Liver (tissue), 8 donors: ENCODE measurements at regions not wholly inside any gene's neighbourhood (a gene's known extent, or its start where the extent isn't known, plus 50 kb on each side); places are given as distances from the start of the nearest gene placed in this dataset.

Experiments
- DNase-seq: peaks from one replicate; pipeline ENCODE4 v3.0.0-alpha.2; 2017; ENCODE audit warnings: low spot score
- H3K27ac ChIP-seq, 2 donors: one replicate each; pipeline ENCODE4 v1.7.0; 2013; ENCODE audit warnings: inconsistent platforms in 2 of 2, low read length in 2 of 2, control low read depth in 1 of 2, low read depth in 1 of 2, mild to moderate bottlenecking in 1 of 2
- H3K27me3 ChIP-seq, 4 donors: one replicate each; pipeline versions ENCODE4 v1.6.1 to v1.7.0; 2013; ENCODE audit warnings: low read length in 3 of 4, inconsistent platforms in 1 of 4, mild to moderate bottlenecking in 1 of 4, moderate library complexity in 1 of 4; ENCODE audit not compliant: control insufficient read depth in 4 of 4, insufficient read depth in 4 of 4
- H3K36me3 ChIP-seq, 4 donors: one replicate each; pipeline versions ENCODE4 v1.6.1 to v1.7.0; 2013; ENCODE audit warnings: low read length in 3 of 4, mild to moderate bottlenecking in 3 of 4, low read depth in 1 of 4, moderate library complexity in 1 of 4; ENCODE audit not compliant: control insufficient read depth in 4 of 4, insufficient read depth in 3 of 4
- H3K4me1 ChIP-seq, 4 donors: one replicate each; pipeline versions ENCODE4 v1.6.1 to v1.7.0; 2013; ENCODE audit warnings: low read length in 3 of 4, mild to moderate bottlenecking in 3 of 4, moderate library complexity in 1 of 4; ENCODE audit not compliant: control insufficient read depth in 4 of 4, insufficient read depth in 4 of 4
- H3K4me3 ChIP-seq, 3 donors: one replicate each; pipeline versions ENCODE4 v1.6.1 to v1.7.0; 2013; ENCODE audit warnings: low read length in 3 of 3, control low read depth in 1 of 3, low read depth in 1 of 3, mild to moderate bottlenecking in 1 of 3
- H3K9ac ChIP-seq, 2 donors: one replicate each; pipeline ENCODE4 v1.7.0; 2013; ENCODE audit warnings: low read length in 2 of 2, mild to moderate bottlenecking in 2 of 2, moderate library complexity in 2 of 2, control low read depth in 1 of 2, low read depth in 1 of 2
- H3K9me3 ChIP-seq, 4 donors: one replicate each; pipeline versions ENCODE4 v1.6.1 to v1.7.0; 2013; ENCODE audit warnings: low read length in 3 of 4; ENCODE audit not compliant: control insufficient read depth in 4 of 4
- ATF3 ChIP-seq: IDR thresholded peaks from 2 replicates; pipeline ENCODE4 v1.6.1; 2016; ENCODE audit warnings: antibody characterized with exemption
- EGR1 ChIP-seq, 2 donors: IDR thresholded peaks; 2 replicates each; pipeline ENCODE4 v1.6.1; 2016 to 2018; ENCODE audit warnings: antibody characterized with exemption in 2 of 2, low read depth in 2 of 2
- FOXA1 ChIP-seq: IDR thresholded peaks from 2 replicates; pipeline ENCODE4 v1.6.1; 2016; ENCODE audit warnings: antibody characterized with exemption
- FOXA2 ChIP-seq: IDR thresholded peaks from 2 replicates; pipeline ENCODE4 v1.6.1; 2016; ENCODE audit warnings: antibody characterized with exemption
- GABPA ChIP-seq, 2 donors: IDR thresholded peaks in 1 of 2; conservative IDR thresholded peaks in 1 of 2; 2 replicates each; pipeline ENCODE4 v1.6.1; 2016; ENCODE audit warnings: antibody characterized with exemption in 2 of 2, mild to moderate bottlenecking in 1 of 2, moderate library complexity in 1 of 2
- HNF4A ChIP-seq, 2 donors: conservative IDR thresholded peaks; 2 replicates each; pipeline ENCODE4 v1.6.1; 2016; ENCODE audit warnings: antibody characterized with exemption in 2 of 2, mild to moderate bottlenecking in 2 of 2
- HNF4G ChIP-seq: IDR thresholded peaks from 2 replicates; pipeline ENCODE4 v1.6.1; 2016; ENCODE audit warnings: antibody characterized with exemption
- JUND ChIP-seq, 2 donors: IDR thresholded peaks; 2 replicates each; pipeline ENCODE4 v1.6.1; 2016; ENCODE audit warnings: antibody characterized with exemption in 2 of 2
- NR2F2 ChIP-seq: IDR thresholded peaks from 2 replicates; pipeline ENCODE4 v1.6.1; 2016; ENCODE audit warnings: antibody characterized with exemption
- RAD21 ChIP-seq, 2 donors: IDR thresholded peaks; 2 replicates each; pipeline ENCODE4 v1.6.1; 2016; ENCODE audit warnings: antibody characterized with exemption in 2 of 2, mild to moderate bottlenecking in 2 of 2
- REST ChIP-seq: IDR thresholded peaks from 2 replicates; pipeline ENCODE4 v1.6.1; 2016; ENCODE audit warnings: antibody characterized with exemption, mild to moderate bottlenecking
- RXRA ChIP-seq, 2 donors: IDR thresholded peaks; 2 replicates each; pipeline ENCODE4 v1.6.1; 2017 to 2018; ENCODE audit warnings: antibody characterized with exemption in 2 of 2, mild to moderate bottlenecking in 1 of 2
- SP1 ChIP-seq: IDR thresholded peaks from 2 replicates; pipeline ENCODE4 v1.6.1; 2018; ENCODE audit warnings: antibody characterized with exemption, mild to moderate bottlenecking
- TAF1 ChIP-seq: conservative IDR thresholded peaks from 2 replicates; pipeline ENCODE4 v1.6.1; 2016; ENCODE audit warnings: antibody characterized with exemption, mild to moderate bottlenecking
- YY1 ChIP-seq: IDR thresholded peaks from 2 replicates; pipeline ENCODE4 v1.6.1; 2016; ENCODE audit warnings: antibody characterized with exemption, mild to moderate bottlenecking
- WGBS: extraction: QIAGEN DNeasy Blood & Tissue Kit; methylation state at CpG from one replicate; pipeline ENCODE4 v1.1.7; 2013; 5-methylcytosine and 5-hydroxymethylcytosine counted together
- TF ChIP-seq, protein P1 (sequence below): IDR thresholded peaks from 2 replicates; pipeline ENCODE4 v1.6.1; 2016; ENCODE audit warnings: antibody characterized with exemption
- TF ChIP-seq, protein P2 (sequence below): fragments of 150-350 bp; IDR thresholded peaks from 2 replicates; pipeline ENCODE4 v1.5.1; 2017; ENCODE audit warnings: improper control_type of control experiment, low read depth, low read length; ENCODE audit not compliant: missing input control
- TF ChIP-seq, protein P3 (sequence below): IDR thresholded peaks from 2 replicates; pipeline ENCODE4 v1.6.1; 2016; ENCODE audit warnings: antibody characterized with exemption
- donor health status: healthy.
- donor health status: healthy.
- donor health status: healthy.
- donor health status: healthy.
- donor health status: healthy.

- Histone ChIP-seq H3K4me3 (no peak overlapping the region), H3K36me3 (peaks cover 0 to 2% (median 0%) of the 10 kb centered on the region in 4 donors), H3K4me1 (no peaks in the 10 kb centered on the region), H3K9me3 (no peaks in the 10 kb centered on the region), H3K27ac (no peak overlapping the region), H3K27me3 (peaks cover 0 to 2% (median 0%) of the 10 kb centered on the region in 4 donors), H3K9ac (no peak overlapping the region)
- WGBS, result 86% methylated on average over 2 of the region's 2 CpGs
- no peak for DNase-seq
- no peak for TF ChIP-seq FOXA1
- TF ChIP-seq SP1, result no peak
- TF ChIP-seq TAF1, result no peak
- no peak for TF ChIP-seq NR2F2
- TF ChIP-seq RAD21 (IDR thresholded peaks at IDR 0.05), result no peak
- TF ChIP-seq REST, result no peak
- no peak for TF ChIP-seq HNF4A (conservative IDR thresholded peaks at IDR 0.05)
- TF ChIP-seq FOXA2, result no peak
- TF ChIP-seq RXRA (IDR thresholded peaks at IDR 0.05), result no peak
- TF ChIP-seq JUND (IDR thresholded peaks at IDR 0.05), result no peak
- TF ChIP-seq, protein P1, sequence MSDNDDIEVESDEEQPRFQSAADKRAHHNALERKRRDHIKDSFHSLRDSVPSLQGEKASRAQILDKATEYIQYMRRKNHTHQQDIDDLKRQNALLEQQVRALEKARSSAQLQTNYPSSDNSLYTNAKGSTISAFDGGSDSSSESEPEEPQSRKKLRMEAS, result no peak
- no peak for TF ChIP-seq ATF3
- TF ChIP-seq, protein P2, sequence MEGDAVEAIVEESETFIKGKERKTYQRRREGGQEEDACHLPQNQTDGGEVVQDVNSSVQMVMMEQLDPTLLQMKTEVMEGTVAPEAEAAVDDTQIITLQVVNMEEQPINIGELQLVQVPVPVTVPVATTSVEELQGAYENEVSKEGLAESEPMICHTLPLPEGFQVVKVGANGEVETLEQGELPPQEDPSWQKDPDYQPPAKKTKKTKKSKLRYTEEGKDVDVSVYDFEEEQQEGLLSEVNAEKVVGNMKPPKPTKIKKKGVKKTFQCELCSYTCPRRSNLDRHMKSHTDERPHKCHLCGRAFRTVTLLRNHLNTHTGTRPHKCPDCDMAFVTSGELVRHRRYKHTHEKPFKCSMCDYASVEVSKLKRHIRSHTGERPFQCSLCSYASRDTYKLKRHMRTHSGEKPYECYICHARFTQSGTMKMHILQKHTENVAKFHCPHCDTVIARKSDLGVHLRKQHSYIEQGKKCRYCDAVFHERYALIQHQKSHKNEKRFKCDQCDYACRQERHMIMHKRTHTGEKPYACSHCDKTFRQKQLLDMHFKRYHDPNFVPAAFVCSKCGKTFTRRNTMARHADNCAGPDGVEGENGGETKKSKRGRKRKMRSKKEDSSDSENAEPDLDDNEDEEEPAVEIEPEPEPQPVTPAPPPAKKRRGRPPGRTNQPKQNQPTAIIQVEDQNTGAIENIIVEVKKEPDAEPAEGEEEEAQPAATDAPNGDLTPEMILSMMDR, result no peak
- TF ChIP-seq EGR1 (IDR thresholded peaks at IDR 0.05; ENCODE audit: low read depth in 2 of 2), result no peak
- no peak for TF ChIP-seq YY1
- TF ChIP-seq, protein P3, sequence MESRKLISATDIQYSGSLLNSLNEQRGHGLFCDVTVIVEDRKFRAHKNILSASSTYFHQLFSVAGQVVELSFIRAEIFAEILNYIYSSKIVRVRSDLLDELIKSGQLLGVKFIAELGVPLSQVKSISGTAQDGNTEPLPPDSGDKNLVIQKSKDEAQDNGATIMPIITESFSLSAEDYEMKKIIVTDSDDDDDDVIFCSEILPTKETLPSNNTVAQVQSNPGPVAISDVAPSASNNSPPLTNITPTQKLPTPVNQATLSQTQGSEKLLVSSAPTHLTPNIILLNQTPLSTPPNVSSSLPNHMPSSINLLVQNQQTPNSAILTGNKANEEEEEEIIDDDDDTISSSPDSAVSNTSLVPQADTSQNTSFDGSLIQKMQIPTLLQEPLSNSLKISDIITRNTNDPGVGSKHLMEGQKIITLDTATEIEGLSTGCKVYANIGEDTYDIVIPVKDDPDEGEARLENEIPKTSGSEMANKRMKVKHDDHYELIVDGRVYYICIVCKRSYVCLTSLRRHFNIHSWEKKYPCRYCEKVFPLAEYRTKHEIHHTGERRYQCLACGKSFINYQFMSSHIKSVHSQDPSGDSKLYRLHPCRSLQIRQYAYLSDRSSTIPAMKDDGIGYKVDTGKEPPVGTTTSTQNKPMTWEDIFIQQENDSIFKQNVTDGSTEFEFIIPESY, result no peak
- TF ChIP-seq HNF4G, result no peak
- TF ChIP-seq GABPA (IDR thresholded peaks at IDR 0.05 in 1 of 2, conservative IDR thresholded peaks at IDR 0.05 in 1 of 2), result no peak
These were observed 161.2 kb upstream of the CHD1 start for GRCh38 chr5:99089822-99090549.
